WTC11 (cell line): ENCODE measurements at regions not wholly inside any gene's neighbourhood (a gene's known extent, or its start where the extent isn't known, plus 50 kb on each side); places are given as distances from the start of the nearest gene placed in this dataset.

Experiments used
- ATAC-seq: fragments of 200-7000 bp; cut with Tn5 transposase; 2 replicates; pipeline ENCODE4 v1.10.0; 2021; ENCODE audit warnings: mild to moderate bottlenecking, moderate library complexity
- CTCF ChIA-PET: fragments of 300-600 bp; sonication (Branson Sonifier 250); formaldehyde crosslinking; loops from one replicate; lab custom pipeline; 2021; ENCODE audit warnings: antibody characterized with exemption; lab: Charles Lee
- POLR2A ChIA-PET: fragments of 350-600 bp; sonication (Branson Sonifier 250); formaldehyde crosslinking; loops from one replicate; lab custom pipeline; 2021; ENCODE audit warnings: antibody characterized with exemption; lab: Charles Lee
- DNase-seq: peaks from one replicate; pipeline ENCODE4 v3.0.0; 2021; ENCODE audit warnings: low spot score
- H3K27ac Mint-ChIP-seq: 2 replicates; pipeline ENCODE4 v1.8.0; 2021; ENCODE audit warnings: mixed read lengths
- H3K27me3 Mint-ChIP-seq: 2 replicates; pipeline ENCODE4 v1.8.0; 2021; ENCODE audit warnings: low read depth, mild to moderate bottlenecking, moderate library complexity, mixed read lengths
- H3K36me3 Mint-ChIP-seq: 2 replicates; pipeline ENCODE4 v1.8.0; 2021; ENCODE audit warnings: mixed read lengths
- H3K4me1 Mint-ChIP-seq: 2 replicates; pipeline ENCODE4 v1.8.0; 2022; ENCODE audit warnings: mixed read lengths
- H3K4me3 Mint-ChIP-seq: 2 replicates; pipeline ENCODE4 v1.8.0; 2021; ENCODE audit warnings: mild to moderate bottlenecking, moderate library complexity, mixed read lengths
- H3K9me3 Mint-ChIP-seq: 2 replicates; pipeline ENCODE4 v1.8.0; 2021; ENCODE audit warnings: mixed read lengths
- AFF4 ChIP-seq: sonication (generic); formaldehyde crosslinking; IDR thresholded peaks from 2 replicates; pipeline ENCODE4 v1.8.1; 2023; ENCODE audit warnings: mild to moderate bottlenecking, missing genetic modification reagents, borderline replicate concordance
- ATF6 ChIP-seq: sonication (generic); formaldehyde crosslinking; IDR thresholded peaks from 2 replicates; pipeline ENCODE4 v1.8.1; 2023; ENCODE audit warnings: mild to moderate bottlenecking, missing genetic modification reagents
- FOXJ3 ChIP-seq: sonication (generic); formaldehyde crosslinking; IDR thresholded peaks from 2 replicates; pipeline ENCODE4 v1.9.0; 2021; ENCODE audit warnings: missing genetic modification reagents, mild to moderate bottlenecking, borderline replicate concordance
- GABPB1 ChIP-seq: sonication (generic); formaldehyde crosslinking; IDR thresholded peaks from 2 replicates; pipeline ENCODE4 v1.8.1; 2023; ENCODE audit warnings: mild to moderate bottlenecking, missing genetic modification reagents
- JUN ChIP-seq: sonication (generic); formaldehyde crosslinking; IDR thresholded peaks from 2 replicates; pipeline ENCODE4 v1.8.0; 2023; ENCODE audit warnings: mild to moderate bottlenecking, missing genetic modification reagents
- KAT7 ChIP-seq: sonication (generic); formaldehyde crosslinking; IDR thresholded peaks from 2 replicates; pipeline ENCODE4 v1.8.1; 2023; ENCODE audit warnings: missing genetic modification reagents, mild to moderate bottlenecking, borderline replicate concordance
- NFYB ChIP-seq: sonication (generic); formaldehyde crosslinking; conservative IDR thresholded peaks from 2 replicates; pipeline ENCODE4 v1.8.0; 2022; ENCODE audit warnings: low read depth, missing genetic modification reagents
- NR1H2 ChIP-seq: sonication (generic); formaldehyde crosslinking; IDR thresholded peaks from 2 replicates; pipeline ENCODE4 v1.9.0; 2021; ENCODE audit warnings: mild to moderate bottlenecking, moderate library complexity, missing genetic modification reagents
- PRRX2 ChIP-seq: fragments of 250-450 bp; sonication (Bioruptor Pico); IDR thresholded peaks from 2 replicates; pipeline ENCODE4 v1.8.0; 2021; ENCODE audit warnings: mild to moderate bottlenecking
- RELA ChIP-seq: sonication (generic); formaldehyde crosslinking; IDR thresholded peaks from 2 replicates; pipeline ENCODE4 v1.8.1; 2022; ENCODE audit warnings: missing genetic modification reagents, mild to moderate bottlenecking, borderline replicate concordance
- SMAD4 ChIP-seq: sonication (generic); formaldehyde crosslinking; IDR thresholded peaks from 2 replicates; pipeline ENCODE4 v1.8.0; 2022; ENCODE audit warnings: mild to moderate bottlenecking, missing genetic modification reagents
- ZNF317 ChIP-seq: sonication (generic); formaldehyde crosslinking; IDR thresholded peaks from 2 replicates; pipeline ENCODE4 v1.8.1; 2023; ENCODE audit warnings: low read depth, mild to moderate bottlenecking, moderate library complexity, missing genetic modification reagents, borderline replicate concordance
- ZNF396 ChIP-seq: fragments of 250-450 bp; sonication (Bioruptor Pico); IDR thresholded peaks from 2 replicates; pipeline ENCODE4 v1.8.0; 2021; ENCODE audit warnings: mild to moderate bottlenecking, moderate library complexity, borderline replicate concordance
- ZNF416 ChIP-seq: fragments of 250-450 bp; sonication (Bioruptor Pico); IDR thresholded peaks from 2 replicates; pipeline ENCODE4 v1.9.0; 2021; ENCODE audit warnings: mild to moderate bottlenecking, inconsistent platforms
- ZNF671 ChIP-seq: fragments of 250-450 bp; sonication (Bioruptor Pico); IDR thresholded peaks from 2 replicates; pipeline ENCODE4 v1.8.0; 2021; ENCODE audit warnings: mild to moderate bottlenecking
- ZSCAN18 ChIP-seq: fragments of 250-450 bp; sonication (Bioruptor Pico); IDR thresholded peaks from 2 replicates; pipeline ENCODE4 v2.1.2; 2022; ENCODE audit warnings: mild to moderate bottlenecking, moderate library complexity
- TF ChIP-seq, protein P1 (sequence below): fragments of 250-450 bp; sonication (Bioruptor Pico); IDR thresholded peaks from 2 replicates; pipeline ENCODE4 v1.9.0; 2021; ENCODE audit warnings: mild to moderate bottlenecking
- TF ChIP-seq, protein P2 (sequence below): fragments of 250-450 bp; sonication (Bioruptor Pico); conservative IDR thresholded peaks from 2 replicates; pipeline ENCODE4 v1.9.0; 2021; ENCODE audit warnings: mild to moderate bottlenecking
- TF ChIP-seq, protein P3 (sequence below): sonication (generic); formaldehyde crosslinking; IDR thresholded peaks from 2 replicates; pipeline ENCODE4 v1.8.1; 2023; ENCODE audit warnings: mild to moderate bottlenecking, missing genetic modification reagents
- TF ChIP-seq, protein P4 (sequence below): fragments of 250-450 bp; sonication (Bioruptor Pico); IDR thresholded peaks from 2 replicates; pipeline ENCODE4 v1.9.0; 2021; ENCODE audit warnings: mild to moderate bottlenecking

DNA sequence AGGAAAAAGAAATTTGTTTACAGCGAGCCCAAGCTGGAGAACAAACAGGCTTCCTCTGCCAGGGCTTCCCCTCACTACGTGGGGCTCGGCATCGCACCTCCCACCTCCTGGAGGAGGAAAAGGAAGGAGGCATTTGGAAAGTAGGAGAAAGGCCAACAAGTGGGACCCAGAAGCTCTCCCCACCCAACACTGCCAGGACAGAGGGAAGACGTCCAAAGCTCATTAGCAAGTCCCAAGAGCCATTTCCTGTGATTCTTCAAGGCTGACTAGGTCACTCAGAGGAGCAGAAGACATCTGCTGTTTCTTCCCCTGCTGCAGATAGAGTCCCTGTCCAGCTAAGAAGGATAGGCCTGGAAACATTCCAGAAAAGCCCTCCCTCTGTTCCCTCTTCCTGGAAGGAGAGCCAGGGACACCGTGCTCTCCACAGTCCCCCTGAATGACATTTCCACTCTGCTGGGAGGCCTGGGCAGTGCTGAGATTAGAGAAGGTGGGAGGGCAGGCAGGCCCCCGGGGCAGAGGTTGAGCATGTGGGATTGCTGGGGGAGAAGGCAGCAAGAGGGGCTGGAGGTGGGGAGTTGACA, 57.0 kb upstream of the NEURL1B start (continued):
- no peak for TF ChIP-seq ZNF396 (CRISPR knock-in tag)
- TF ChIP-seq, all 79 proteins: peak for 0

DNA sequence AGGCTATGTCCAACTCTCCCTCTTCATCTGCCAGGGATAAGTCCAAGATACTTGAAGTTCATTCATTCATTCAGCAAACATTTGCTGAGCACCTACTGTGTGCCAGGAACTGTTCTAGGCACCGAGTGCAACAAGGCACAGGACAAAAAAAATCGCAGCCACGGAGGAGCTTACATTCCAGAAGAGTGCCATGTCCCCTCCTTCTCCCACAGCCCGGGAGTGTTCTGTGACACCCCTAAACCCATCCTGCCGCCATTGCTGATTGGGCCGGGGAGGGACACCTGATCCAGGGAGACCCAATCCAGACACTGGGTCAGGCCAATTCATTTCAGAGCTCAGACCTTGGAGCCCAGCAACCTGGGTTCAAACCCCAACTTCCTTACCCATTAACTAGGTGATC, 58.1 kb upstream of the NEURL1B start:
- Mint-ChIP-seq H3K4me3 (no peak overlapping the region), H3K36me3 (no peaks in the 10 kb centered on the region), H3K27me3 (peaks cover 40% of the 10 kb centered on the region), H3K27ac (no peak overlapping the region), H3K4me1 (peaks cover 47% of the 10 kb centered on the region), H3K9me3 (no peaks in the 10 kb centered on the region)
- no peak for DNase-seq
- no peak for TF ChIP-seq ZSCAN18
- TF ChIP-seq, protein P1, sequence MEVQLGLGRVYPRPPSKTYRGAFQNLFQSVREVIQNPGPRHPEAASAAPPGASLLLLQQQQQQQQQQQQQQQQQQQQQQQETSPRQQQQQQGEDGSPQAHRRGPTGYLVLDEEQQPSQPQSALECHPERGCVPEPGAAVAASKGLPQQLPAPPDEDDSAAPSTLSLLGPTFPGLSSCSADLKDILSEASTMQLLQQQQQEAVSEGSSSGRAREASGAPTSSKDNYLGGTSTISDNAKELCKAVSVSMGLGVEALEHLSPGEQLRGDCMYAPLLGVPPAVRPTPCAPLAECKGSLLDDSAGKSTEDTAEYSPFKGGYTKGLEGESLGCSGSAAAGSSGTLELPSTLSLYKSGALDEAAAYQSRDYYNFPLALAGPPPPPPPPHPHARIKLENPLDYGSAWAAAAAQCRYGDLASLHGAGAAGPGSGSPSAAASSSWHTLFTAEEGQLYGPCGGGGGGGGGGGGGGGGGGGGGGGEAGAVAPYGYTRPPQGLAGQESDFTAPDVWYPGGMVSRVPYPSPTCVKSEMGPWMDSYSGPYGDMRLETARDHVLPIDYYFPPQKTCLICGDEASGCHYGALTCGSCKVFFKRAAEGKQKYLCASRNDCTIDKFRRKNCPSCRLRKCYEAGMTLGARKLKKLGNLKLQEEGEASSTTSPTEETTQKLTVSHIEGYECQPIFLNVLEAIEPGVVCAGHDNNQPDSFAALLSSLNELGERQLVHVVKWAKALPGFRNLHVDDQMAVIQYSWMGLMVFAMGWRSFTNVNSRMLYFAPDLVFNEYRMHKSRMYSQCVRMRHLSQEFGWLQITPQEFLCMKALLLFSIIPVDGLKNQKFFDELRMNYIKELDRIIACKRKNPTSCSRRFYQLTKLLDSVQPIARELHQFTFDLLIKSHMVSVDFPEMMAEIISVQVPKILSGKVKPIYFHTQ (CRISPR knock-in tag): no peak
- TF ChIP-seq RELA (CRISPR knock-in tag): no peak
- no peak for TF ChIP-seq ZNF671 (CRISPR knock-in tag)
- TF ChIP-seq, protein P2, sequence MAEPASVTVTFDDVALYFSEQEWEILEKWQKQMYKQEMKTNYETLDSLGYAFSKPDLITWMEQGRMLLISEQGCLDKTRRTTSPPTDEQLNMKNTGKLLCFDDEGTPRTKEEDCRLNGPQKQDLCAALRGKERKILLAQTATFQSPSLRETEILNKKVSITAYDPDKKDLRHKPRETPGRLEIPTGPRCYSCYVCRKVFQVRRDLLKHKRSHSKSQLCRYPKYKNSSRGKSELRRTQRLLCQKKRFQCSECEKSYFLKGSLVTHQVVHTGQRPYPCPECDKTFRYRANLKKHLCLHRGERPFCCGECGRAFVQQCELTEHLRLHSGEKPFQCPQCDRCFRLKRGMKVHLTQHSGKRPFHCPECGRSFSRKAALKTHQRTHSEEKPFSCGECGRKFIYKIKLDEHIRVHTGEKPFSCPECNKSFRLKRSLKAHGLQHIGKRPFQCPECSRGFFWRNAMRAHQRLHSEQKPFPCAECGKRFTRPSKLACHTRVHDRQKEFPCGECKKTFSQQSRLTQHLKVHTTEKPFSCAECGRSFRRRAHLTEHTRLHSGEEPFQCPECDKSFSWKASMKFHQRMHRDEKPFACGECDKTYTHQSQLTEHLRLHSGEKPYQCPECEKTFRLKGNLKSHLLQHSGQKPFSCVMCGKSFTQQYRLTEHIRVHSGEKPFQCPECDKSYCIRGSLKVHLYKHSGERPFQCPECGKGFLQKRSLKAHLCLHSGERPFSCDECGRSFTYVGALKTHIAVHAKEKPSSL (CRISPR knock-in tag): no peak
- TF ChIP-seq, protein P3, sequence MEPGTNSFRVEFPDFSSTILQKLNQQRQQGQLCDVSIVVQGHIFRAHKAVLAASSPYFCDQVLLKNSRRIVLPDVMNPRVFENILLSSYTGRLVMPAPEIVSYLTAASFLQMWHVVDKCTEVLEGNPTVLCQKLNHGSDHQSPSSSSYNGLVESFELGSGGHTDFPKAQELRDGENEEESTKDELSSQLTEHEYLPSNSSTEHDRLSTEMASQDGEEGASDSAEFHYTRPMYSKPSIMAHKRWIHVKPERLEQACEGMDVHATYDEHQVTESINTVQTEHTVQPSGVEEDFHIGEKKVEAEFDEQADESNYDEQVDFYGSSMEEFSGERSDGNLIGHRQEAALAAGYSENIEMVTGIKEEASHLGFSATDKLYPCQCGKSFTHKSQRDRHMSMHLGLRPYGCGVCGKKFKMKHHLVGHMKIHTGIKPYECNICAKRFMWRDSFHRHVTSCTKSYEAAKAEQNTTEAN: no peak
- TF ChIP-seq SMAD4 (CRISPR knock-in tag): no peak
- no peak for TF ChIP-seq ZNF416 (CRISPR knock-in tag)
- no peak for ATAC-seq
- CTCF ChIA-PET: no interaction called here
- POLR2A ChIA-PET: no interaction called here

DNA sequence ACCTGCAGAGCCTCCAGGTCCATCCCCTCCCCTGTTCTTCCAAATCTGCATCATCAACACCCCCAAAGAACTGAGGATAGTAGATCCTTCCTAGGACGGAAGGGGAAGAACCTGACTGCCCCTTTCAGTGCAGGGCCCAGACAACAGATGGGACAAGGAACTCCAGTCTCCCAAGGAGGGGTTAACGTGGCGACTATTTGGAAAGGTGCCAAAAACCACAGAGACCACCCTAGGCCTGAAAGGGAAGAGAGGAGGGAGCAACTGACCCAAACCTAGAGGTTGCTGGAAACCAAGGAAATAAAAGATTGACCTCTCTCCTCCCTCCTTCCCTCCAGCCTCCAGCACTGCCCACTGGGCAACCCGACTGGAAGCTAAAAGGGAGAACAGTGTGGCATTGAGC, 59.7 kb upstream of the NEURL1B start:
- ChIA-PET CTCF (no interaction called here), POLR2A (no interaction called here)
- peaks cover 29% of the 10 kb centered on the region for H3K27me3 Mint-ChIP-seq
- no peak for DNase-seq
- no peaks in the 10 kb centered on the region for H3K9me3 Mint-ChIP-seq
- no peak overlapping the region for H3K4me3 Mint-ChIP-seq
- H3K27ac Mint-ChIP-seq: no peak overlapping the region
- no peak for ATAC-seq
- H3K4me1 Mint-ChIP-seq: peaks cover 31% of the 10 kb centered on the region
- H3K36me3 Mint-ChIP-seq: no peaks in the 10 kb centered on the region
- TF ChIP-seq NFYB (CRISPR knock-in tag): no peak
- TF ChIP-seq, protein P4, sequence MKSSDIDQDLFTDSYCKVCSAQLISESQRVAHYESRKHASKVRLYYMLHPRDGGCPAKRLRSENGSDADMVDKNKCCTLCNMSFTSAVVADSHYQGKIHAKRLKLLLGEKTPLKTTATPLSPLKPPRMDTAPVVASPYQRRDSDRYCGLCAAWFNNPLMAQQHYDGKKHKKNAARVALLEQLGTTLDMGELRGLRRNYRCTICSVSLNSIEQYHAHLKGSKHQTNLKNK (CRISPR knock-in tag): no peak
- TF ChIP-seq AFF4 (CRISPR knock-in tag): no peak
- TF ChIP-seq PRRX2: no peak
- no peak for TF ChIP-seq ZNF317 (CRISPR knock-in tag)
- no peak for TF ChIP-seq FOXJ3 (CRISPR knock-in tag)
- TF ChIP-seq ATF6: no peak
- no peak for TF ChIP-seq KAT7 (CRISPR knock-in tag)
- TF ChIP-seq ZNF671 (CRISPR knock-in tag): no peak
- TF ChIP-seq NR1H2 (CRISPR knock-in tag): no peak
- no peak for TF ChIP-seq RELA (CRISPR knock-in tag)
- no peak for TF ChIP-seq GABPB1 (CRISPR knock-in tag)
- TF ChIP-seq JUN (CRISPR knock-in tag): no peak
